HG02610 (cell line): ENCODE measurements at regions not wholly inside any gene's neighbourhood (a gene's known extent, or its start where the extent isn't known, plus 50 kb on each side); places are given as distances from the start of the nearest gene placed in this dataset.
"Not testable (repeated sequence)": the region's sequence is repeated elsewhere in the genome, so short reads cannot be mapped to it uniquely, and the experiment has no call there.

Source experiments
- ATAC-seq: cut with Tn5 transposase; IDR thresholded peaks from one replicate; pipeline ENCODE4 v1.9.1; 2021; ENCODE audit warnings: mild to moderate bottlenecking, moderate library complexity; ENCODE audit not compliant: unreplicated experiment

DNA sequence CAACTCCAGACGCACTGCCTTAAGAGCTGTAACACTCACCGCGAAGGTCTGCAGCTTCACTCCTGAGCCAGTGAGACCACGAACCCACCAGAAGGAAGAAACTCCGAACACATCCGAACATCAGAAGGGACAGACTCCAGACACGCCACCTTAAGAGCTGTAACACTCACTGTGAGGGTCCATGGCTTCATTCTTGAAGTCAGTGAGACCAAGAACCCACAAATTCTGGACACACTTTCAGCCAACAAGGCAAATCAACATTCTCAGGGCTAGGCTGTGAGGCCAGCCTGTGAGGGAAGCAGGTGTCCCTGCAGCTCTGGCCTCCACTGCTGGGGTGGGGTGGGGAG lies 275.3 kb downstream of the ADGRD1 start:
- ATAC-seq, result not testable (repeated sequence)

GRCh38 chr12:131229426-131230339 lies 276.0 kb downstream of the ADGRD1 start:
- ATAC-seq, result no peak

DNA sequence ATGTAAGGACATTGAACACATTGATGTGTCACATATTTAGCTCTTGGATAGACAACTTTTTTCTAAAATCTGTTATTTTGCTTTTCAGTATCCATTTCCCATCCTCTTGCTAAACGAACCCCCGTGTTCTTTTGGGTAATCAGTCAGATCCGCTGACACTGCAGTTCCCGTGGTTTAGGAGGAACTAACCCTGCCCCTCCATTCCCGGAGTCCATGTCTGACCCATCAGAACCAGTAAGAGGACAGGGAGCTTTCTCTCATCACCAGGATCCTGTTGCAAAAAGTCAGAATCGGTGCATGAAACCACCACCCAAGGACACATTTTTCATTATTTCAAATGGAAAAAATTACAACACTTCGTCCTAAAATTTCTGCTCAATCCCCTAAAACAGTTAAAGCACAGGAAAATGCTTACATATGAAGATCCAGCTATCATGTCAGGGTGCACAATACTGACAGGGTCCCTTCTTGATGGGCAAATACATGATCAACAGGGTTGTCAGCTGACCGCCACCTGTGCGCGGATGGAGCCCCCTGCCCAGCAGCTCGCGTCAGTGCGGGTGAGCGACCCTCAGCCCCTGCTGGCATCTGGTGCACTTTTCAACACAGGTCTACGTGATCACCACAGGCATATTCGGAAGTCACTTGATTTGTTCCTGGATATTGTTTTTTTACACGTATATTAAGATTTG lies 276.8 kb downstream of the ADGRD1 start:
- no peak for ATAC-seq

GRCh38 chr12:131231032-131231980 lies 277.6 kb downstream of the ADGRD1 start:
- ATAC-seq, result no peak

DNA sequence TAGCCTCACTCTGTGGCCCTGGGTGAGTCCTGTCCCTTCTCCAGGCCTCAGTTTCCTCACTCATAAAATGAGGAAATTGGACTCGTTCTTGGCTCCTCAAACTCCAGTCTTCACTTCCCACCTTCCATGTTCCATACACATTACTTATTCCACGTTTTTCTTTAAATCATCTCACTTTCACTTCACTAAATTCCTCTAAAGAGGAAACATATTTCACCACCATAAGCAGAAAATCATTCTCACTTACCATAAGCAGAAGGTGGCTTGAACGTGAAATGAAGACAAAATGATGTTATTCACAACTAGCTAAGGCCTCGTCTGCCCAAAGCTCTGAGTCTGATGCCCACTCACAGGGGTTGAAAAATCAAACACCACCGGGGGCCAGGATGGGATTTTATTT lies 278.3 kb downstream of the ADGRD1 start:
- no peak for ATAC-seq

- ATAC-seq, result not testable (repeated sequence)
Measured at GRCh38 chr12:131232872-131233271, 279.2 kb downstream of the ADGRD1 start.

GRCh38 chr12:131233850-131234789 lies 280.4 kb downstream of the ADGRD1 start:
- not testable (repeated sequence) for ATAC-seq

DNA sequence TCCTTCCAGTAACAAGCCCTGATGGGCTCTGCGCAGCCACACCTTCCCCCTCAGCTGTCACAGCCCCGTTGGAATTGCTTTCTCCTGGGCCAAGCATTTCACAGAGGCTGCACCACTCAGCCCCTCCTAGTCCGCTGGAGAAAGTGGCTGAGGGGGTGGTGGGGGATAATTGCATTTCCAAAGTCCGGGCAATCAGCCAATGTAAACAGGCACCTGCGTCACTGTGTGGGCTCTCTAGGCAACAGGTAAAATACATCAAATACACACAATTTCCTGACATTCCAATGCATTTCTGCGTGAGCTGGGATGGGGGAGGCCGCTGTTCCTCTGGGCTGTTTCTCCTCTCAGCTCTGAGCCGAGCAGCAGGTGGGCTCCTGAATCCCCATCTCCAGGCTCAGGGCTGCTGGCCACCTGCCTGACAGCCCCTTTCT lies 281.1 kb downstream of the ADGRD1 start:
- ATAC-seq, result not testable (repeated sequence)

DNA sequence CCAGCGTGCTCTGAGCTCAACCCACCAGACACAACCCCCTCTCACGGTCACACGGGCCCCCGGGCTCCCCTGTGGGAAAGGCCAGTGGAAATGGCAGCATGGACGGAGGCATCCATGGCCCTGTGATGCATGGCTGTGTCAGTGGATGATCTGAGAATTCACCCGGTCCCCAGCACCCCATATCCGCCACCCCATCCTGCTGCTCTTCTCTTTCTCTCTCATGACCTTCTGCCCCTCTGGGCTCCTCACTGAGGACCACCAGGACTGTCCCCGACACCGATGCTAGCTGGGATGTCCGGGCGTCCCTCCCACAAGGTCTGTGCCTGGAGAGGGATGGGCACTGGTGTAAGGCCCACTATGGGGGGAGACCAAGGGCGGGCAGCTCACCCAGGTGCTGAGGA lies 282.2 kb downstream of the ADGRD1 start:
- ATAC-seq, result no peak

- peak; percentile 87 for ATAC-seq
Measured at GRCh38 chr12:131239384-131240094, 285.8 kb downstream of the ADGRD1 start.

DNA sequence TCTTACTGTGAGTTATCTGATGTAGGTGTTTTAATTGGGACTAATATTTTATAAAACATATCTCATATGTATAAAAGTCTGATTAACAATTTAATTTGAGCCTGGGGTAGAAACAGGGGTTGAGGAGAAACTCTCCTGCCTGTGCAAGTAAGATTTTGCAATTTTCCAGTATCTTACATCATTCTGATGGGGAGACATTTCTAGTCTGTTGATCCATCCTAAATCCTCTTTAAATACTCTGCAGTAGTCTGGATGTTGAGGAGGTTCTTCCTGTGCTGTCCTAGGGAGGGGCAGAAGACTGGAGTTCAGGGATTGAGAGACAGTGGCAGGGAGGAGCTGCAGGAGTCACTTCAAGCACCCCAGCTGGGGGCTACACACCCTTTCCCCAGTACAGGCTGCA lies 287.8 kb downstream of the ADGRD1 start:
- no peak for ATAC-seq

GRCh38 chr12:131242741-131243496 lies 289.2 kb downstream of the ADGRD1 start:
- no peak for ATAC-seq

GRCh38 chr12:131244157-131244688 lies 290.5 kb downstream of the ADGRD1 start:
- not testable (repeated sequence) for ATAC-seq

DNA sequence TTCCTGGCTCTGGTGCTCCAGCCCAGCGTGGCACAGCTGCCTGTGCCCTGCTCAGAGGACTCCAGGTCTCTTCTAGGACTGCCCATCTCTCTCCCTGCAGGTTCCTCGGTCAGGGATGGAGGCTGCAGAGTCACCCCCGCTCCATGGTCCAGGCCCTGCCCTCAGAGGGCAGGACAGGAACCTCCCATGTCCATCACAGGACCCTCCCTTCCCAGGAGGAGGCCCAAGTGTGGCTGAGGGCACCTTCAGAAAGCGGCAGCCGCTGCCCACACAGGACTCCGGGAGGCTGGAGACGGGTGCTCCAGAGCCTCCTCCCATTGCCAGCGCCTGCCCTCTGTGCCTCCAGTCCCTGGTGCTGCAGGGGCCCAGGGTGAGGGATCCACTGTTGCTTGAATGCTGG lies 291.5 kb downstream of the ADGRD1 start:
- not testable (repeated sequence) for ATAC-seq

DNA sequence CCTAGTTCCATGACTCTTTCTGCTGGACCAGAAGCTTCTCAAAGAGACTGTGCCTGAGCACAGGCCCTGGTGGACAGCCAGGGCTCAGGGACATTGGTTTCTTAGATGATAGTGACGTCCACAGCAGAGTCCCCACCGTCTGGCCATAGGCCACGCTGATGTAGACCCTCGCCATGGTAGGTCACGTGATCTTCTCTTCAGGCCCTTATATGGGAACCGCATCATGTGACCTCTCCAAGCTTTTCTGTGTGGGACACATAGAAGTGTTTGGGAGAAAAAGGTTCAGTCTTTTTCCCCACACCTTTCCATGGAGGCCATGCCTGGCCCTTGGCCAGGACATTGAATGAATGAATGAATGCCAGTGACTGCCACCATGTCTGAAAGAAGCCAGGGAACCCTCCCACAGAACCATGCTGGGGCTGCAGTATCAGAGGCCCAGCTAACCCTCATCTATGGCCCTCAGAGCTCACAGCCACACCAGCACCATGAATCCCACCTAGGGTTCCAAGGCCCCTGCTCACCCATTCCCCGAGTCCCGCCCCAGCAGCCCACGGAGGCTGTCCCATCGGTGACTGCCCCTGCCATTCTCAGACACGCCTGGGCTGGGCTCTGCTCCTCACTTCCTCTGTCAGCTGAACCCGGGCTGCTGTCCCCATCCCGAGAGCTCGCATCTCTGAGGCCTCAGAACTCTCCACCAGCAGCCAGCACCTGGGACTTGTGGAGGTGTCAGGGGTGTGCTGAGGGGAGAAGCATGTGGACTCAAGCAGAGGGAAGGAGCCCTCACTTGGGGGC lies 292.1 kb downstream of the ADGRD1 start:
- no peak for ATAC-seq

GRCh38 chr12:131247026-131247725 lies 293.5 kb downstream of the ADGRD1 start:
- not testable (repeated sequence) for ATAC-seq

- ATAC-seq, result not testable (repeated sequence)
Measured at GRCh38 chr12:131247875-131248274, 294.2 kb downstream of the ADGRD1 start.
